Osteocyte (in vitro differentiated cells): ENCODE measurements at regions not wholly inside any gene's neighbourhood (a gene's known extent, or its start where the extent isn't known, plus 50 kb on each side); places are given as distances from the start of the nearest gene placed in this dataset.

Experiments used
- DNase-seq: peaks from one replicate; pipeline ENCODE4 v3.0.0; 2021; ENCODE audit warnings: mixed read lengths; ENCODE audit not compliant: unreplicated experiment; ENCODE audit errors: extremely low spot score
- H3K27ac Mint-ChIP-seq: one replicate; pipeline ENCODE4 v1.8.0; 2021; ENCODE audit warnings: mild to moderate bottlenecking, mixed read lengths; ENCODE audit not compliant: unreplicated experiment
- H3K27me3 Mint-ChIP-seq: one replicate; pipeline ENCODE4 v1.8.0; 2021; ENCODE audit warnings: mixed read lengths; ENCODE audit not compliant: unreplicated experiment
- H3K36me3 Mint-ChIP-seq: one replicate; pipeline ENCODE4 v1.8.0; 2021; ENCODE audit warnings: mixed read lengths; ENCODE audit not compliant: unreplicated experiment
- H3K4me1 Mint-ChIP-seq: one replicate; pipeline ENCODE4 v1.8.0; 2021; ENCODE audit warnings: mixed read lengths; ENCODE audit not compliant: unreplicated experiment
- H3K4me3 Mint-ChIP-seq: one replicate; pipeline ENCODE4 v1.8.0; 2021; ENCODE audit warnings: mild to moderate bottlenecking, moderate library complexity, mixed read lengths; ENCODE audit not compliant: unreplicated experiment
- H3K9me3 Mint-ChIP-seq: one replicate; pipeline ENCODE4 v1.8.0; 2021; ENCODE audit warnings: mixed read lengths; ENCODE audit not compliant: unreplicated experiment
- TF ChIP-seq, protein P1 (sequence below): fragments of 200-600 bp; sonication (generic); IDR thresholded peaks from 2 replicates; pipeline ENCODE4 v1.5.0; 2021; ENCODE audit warnings: antibody characterized with exemption, mild to moderate bottlenecking, moderate library complexity

DNA sequence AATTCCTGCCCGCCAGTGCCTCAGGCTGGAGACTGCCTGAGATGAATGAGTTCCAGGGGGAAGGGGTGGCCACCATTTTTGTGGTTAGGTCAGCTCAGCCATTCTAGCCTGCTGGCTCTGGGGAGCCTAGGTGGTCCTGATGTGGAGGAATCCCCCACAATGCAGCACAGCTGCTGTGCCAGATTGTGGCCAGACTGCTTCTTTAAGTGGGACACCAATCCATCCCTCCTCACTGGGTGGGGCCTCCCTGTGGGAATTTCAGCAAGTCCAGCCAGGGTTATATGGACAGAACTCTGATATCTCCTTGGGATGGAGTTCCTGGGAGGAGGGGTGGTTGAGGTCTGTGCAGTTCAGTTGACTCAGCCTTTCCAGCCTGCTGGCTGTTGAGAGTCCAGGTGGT is 51.2 kb upstream of the DAP start:
- no peak for DNase-seq
- no peaks in the 10 kb centered on the region for H3K4me1 Mint-ChIP-seq
- H3K27me3 Mint-ChIP-seq, result peaks cover 69% of the 10 kb centered on the region

More for the DNA sequence above, 51.2 kb upstream of the DAP start:
- no peak overlapping the region for H3K4me3 Mint-ChIP-seq
- TF ChIP-seq, protein P1, sequence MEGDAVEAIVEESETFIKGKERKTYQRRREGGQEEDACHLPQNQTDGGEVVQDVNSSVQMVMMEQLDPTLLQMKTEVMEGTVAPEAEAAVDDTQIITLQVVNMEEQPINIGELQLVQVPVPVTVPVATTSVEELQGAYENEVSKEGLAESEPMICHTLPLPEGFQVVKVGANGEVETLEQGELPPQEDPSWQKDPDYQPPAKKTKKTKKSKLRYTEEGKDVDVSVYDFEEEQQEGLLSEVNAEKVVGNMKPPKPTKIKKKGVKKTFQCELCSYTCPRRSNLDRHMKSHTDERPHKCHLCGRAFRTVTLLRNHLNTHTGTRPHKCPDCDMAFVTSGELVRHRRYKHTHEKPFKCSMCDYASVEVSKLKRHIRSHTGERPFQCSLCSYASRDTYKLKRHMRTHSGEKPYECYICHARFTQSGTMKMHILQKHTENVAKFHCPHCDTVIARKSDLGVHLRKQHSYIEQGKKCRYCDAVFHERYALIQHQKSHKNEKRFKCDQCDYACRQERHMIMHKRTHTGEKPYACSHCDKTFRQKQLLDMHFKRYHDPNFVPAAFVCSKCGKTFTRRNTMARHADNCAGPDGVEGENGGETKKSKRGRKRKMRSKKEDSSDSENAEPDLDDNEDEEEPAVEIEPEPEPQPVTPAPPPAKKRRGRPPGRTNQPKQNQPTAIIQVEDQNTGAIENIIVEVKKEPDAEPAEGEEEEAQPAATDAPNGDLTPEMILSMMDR, result no peak
- H3K27ac Mint-ChIP-seq, result no peak overlapping the region
- no peaks in the 10 kb centered on the region for H3K36me3 Mint-ChIP-seq
- peaks cover 16% of the 10 kb centered on the region for H3K9me3 Mint-ChIP-seq
